OCI-LY3 (cell line): ENCODE measurements at regions not wholly inside any gene's neighbourhood (a gene's known extent, or its start where the extent isn't known, plus 50 kb on each side); places are given as distances from the start of the nearest gene placed in this dataset.

Source experiments
- EZH2phosphoT487 ChIP-seq: fragments of 200-600 bp; shearing (Covaris generic); IDR thresholded peaks from 2 replicates; pipeline ENCODE4 v1.6.1; 2018; ENCODE audit warnings: antibody characterized with exemption, mixed run types, low read depth
- TF ChIP-seq, protein P1 (sequence below): fragments of 200-600, 300-600 bp; sonication (generic); IDR thresholded peaks from 2 replicates; pipeline ENCODE4 v1.5.1; 2014; ENCODE audit warnings: antibody characterized with exemption, low read length, low read depth

DNA sequence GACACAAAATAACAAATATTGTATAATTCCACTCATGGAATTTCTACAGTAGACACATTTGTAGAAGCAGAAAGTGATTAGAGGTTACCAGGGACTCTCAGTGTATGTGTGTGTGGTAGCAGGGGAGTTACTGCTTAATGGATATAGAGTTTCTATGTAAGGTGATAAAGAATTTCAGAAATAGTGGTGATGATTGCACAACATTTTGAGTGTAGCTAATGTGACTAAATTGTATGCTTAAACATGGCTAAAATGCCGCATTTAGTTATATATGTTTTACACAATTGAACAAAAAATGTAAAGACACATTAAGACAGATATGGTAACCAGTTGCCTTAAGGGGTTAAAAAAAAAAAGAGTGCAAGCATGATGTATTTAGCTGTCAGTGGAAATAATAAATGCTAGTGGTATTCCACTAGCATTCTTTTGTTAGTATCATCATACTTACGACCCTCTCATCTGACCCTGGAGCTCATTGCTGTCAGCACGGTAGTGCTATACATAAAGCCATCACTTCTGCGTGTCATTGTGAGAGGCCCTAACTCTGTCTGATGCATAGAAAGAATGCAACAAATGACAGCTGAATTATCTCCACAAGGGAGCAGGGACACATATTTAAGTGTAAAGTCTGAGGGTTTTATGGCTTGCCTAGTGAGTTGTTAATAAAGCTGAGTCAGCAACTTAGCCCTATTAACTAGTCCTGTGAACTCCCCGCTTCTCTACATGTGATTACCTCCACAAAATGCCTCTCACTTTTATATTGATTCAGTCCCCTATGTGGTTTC is 134.1 kb upstream of the RXFP2 start:
- TF ChIP-seq, protein P1, sequence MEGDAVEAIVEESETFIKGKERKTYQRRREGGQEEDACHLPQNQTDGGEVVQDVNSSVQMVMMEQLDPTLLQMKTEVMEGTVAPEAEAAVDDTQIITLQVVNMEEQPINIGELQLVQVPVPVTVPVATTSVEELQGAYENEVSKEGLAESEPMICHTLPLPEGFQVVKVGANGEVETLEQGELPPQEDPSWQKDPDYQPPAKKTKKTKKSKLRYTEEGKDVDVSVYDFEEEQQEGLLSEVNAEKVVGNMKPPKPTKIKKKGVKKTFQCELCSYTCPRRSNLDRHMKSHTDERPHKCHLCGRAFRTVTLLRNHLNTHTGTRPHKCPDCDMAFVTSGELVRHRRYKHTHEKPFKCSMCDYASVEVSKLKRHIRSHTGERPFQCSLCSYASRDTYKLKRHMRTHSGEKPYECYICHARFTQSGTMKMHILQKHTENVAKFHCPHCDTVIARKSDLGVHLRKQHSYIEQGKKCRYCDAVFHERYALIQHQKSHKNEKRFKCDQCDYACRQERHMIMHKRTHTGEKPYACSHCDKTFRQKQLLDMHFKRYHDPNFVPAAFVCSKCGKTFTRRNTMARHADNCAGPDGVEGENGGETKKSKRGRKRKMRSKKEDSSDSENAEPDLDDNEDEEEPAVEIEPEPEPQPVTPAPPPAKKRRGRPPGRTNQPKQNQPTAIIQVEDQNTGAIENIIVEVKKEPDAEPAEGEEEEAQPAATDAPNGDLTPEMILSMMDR, result no peak
- no peak for TF ChIP-seq EZH2phosphoT487
